HUES64 (cell line): ENCODE measurements at regions not wholly inside any gene's neighbourhood (a gene's known extent, or its start where the extent isn't known, plus 50 kb on each side); places are given as distances from the start of the nearest gene placed in this dataset.

Experiments
- H3K27ac ChIP-seq: 2 replicates; pipeline ENCODE4 v1.7.0; 2013; ENCODE audit warnings: low read depth, low read length, inconsistent platforms
- H3K27me3 ChIP-seq: 2 replicates; pipeline ENCODE4 v1.6.1; 2013; ENCODE audit warnings: mild to moderate bottlenecking, low read length; ENCODE audit not compliant: insufficient read depth
- H3K36me3 ChIP-seq: 2 replicates; pipeline ENCODE4 v1.6.1; 2013; ENCODE audit warnings: mild to moderate bottlenecking, low read length; ENCODE audit not compliant: insufficient read depth
- H3K4me1 ChIP-seq: 2 replicates; pipeline ENCODE4 v1.6.1; 2013; ENCODE audit warnings: mild to moderate bottlenecking, low read length, moderate library complexity; ENCODE audit not compliant: insufficient read depth
- H3K4me3 ChIP-seq: 2 replicates; pipeline ENCODE4 v1.5.1; 2013; ENCODE audit warnings: mild to moderate bottlenecking, low read length, moderate library complexity
- H3K9ac ChIP-seq: 2 replicates; pipeline ENCODE4 v1.6.1; 2013; ENCODE audit warnings: mild to moderate bottlenecking, low read depth, low read length
- H3K9me3 ChIP-seq: 2 replicates; pipeline ENCODE4 v1.6.1; 2013; ENCODE audit warnings: low read depth, low read length; ENCODE audit not compliant: insufficient read depth
- WGBS: fragments of 150-250, 120-280 bp; methylation state at CpG from one replicate; pipeline ENCODE4 v1.1.7; 2013; ENCODE audit warnings: missing lambda C conversion rate; 5-methylcytosine and 5-hydroxymethylcytosine counted together

- Histone ChIP-seq H3K4me3 (no peak overlapping the region), H3K9ac (no peak overlapping the region), H3K36me3 (no peaks in the 10 kb centered on the region), H3K27ac (no peak overlapping the region), H3K4me1 (no peaks in the 10 kb centered on the region), H3K27me3 (no peaks in the 10 kb centered on the region), H3K9me3 (peaks cover 22% of the 10 kb centered on the region)
- WGBS, result 91% methylated on average over 4 of the region's 4 CpGs
Measured at GRCh38 chr2:138428710-138429440, 72.7 kb upstream of the SPOPL start.

- H3K4me1 ChIP-seq, result no peaks in the 10 kb centered on the region
- no peak overlapping the region for H3K9ac ChIP-seq
- peaks cover 20% of the 10 kb centered on the region for H3K9me3 ChIP-seq
- no peak overlapping the region for H3K4me3 ChIP-seq
- H3K27me3 ChIP-seq, result no peaks in the 10 kb centered on the region
- no peak overlapping the region for H3K27ac ChIP-seq
- no peaks in the 10 kb centered on the region for H3K36me3 ChIP-seq
- 64% methylated on average over 3 of the region's 3 CpGs for WGBS
Measured at GRCh38 chr2:138430181-138430580, 71.4 kb upstream of the SPOPL start.

- no peaks in the 10 kb centered on the region for H3K4me1 ChIP-seq
- no peaks in the 10 kb centered on the region for H3K36me3 ChIP-seq
- no peaks in the 10 kb centered on the region for H3K9me3 ChIP-seq
- 90% methylated on average over 1 of the region's 2 CpGs for WGBS
- H3K4me3 ChIP-seq, result no peak overlapping the region
- H3K27ac ChIP-seq, result no peak overlapping the region
- no peak overlapping the region for H3K9ac ChIP-seq
- no peaks in the 10 kb centered on the region for H3K27me3 ChIP-seq
Measured at GRCh38 chr2:138432971-138433370, 68.6 kb upstream of the SPOPL start.

- no peak overlapping the region for H3K27ac ChIP-seq
- no peaks in the 10 kb centered on the region for H3K36me3 ChIP-seq
- no peak overlapping the region for H3K9ac ChIP-seq
- no peaks in the 10 kb centered on the region for H3K27me3 ChIP-seq
- H3K9me3 ChIP-seq, result no peaks in the 10 kb centered on the region
- 87% methylated on average over 8 of the region's 8 CpGs for WGBS
- H3K4me1 ChIP-seq, result no peaks in the 10 kb centered on the region
- no peak overlapping the region for H3K4me3 ChIP-seq
Measured at GRCh38 chr2:138433995-138434951, 67.3 kb upstream of the SPOPL start.

- Histone ChIP-seq H3K4me1 (no peaks in the 10 kb centered on the region), H3K9ac (no peak overlapping the region), H3K27ac (no peak overlapping the region), H3K4me3 (no peak overlapping the region), H3K27me3 (no peaks in the 10 kb centered on the region), H3K36me3 (no peaks in the 10 kb centered on the region), H3K9me3 (no peaks in the 10 kb centered on the region)
- 86% methylated on average over 1 of the region's 1 CpG for WGBS
Measured at GRCh38 chr2:138435701-138436100, 65.9 kb upstream of the SPOPL start.

- Histone ChIP-seq H3K9me3 (no peaks in the 10 kb centered on the region), H3K27ac (no peak overlapping the region), H3K4me1 (no peaks in the 10 kb centered on the region), H3K27me3 (no peaks in the 10 kb centered on the region), H3K36me3 (no peaks in the 10 kb centered on the region), H3K4me3 (no peak overlapping the region), H3K9ac (no peak overlapping the region)
- WGBS, result no CpG with 5 or more reads among the region's 2 CpGs
Measured at GRCh38 chr2:138439733-138440132, 61.8 kb upstream of the SPOPL start.

GRCh38 chr2:138440759-138441158, 60.8 kb upstream of the SPOPL start:
- no peaks in the 10 kb centered on the region for H3K36me3 ChIP-seq
- H3K9me3 ChIP-seq, result no peaks in the 10 kb centered on the region
- no peak overlapping the region for H3K27ac ChIP-seq
- no peak overlapping the region for H3K9ac ChIP-seq
- no peaks in the 10 kb centered on the region for H3K4me1 ChIP-seq
- WGBS, result 90% methylated on average over 1 of the region's 1 CpG
- H3K4me3 ChIP-seq, result no peak overlapping the region
- H3K27me3 ChIP-seq, result no peaks in the 10 kb centered on the region

GRCh38 chr2:138441916-138442315, 59.7 kb upstream of the SPOPL start:
- Histone ChIP-seq H3K27me3 (no peaks in the 10 kb centered on the region), H3K36me3 (no peaks in the 10 kb centered on the region), H3K4me1 (no peaks in the 10 kb centered on the region), H3K27ac (no peak overlapping the region), H3K9me3 (no peaks in the 10 kb centered on the region), H3K9ac (no peak overlapping the region), H3K4me3 (no peak overlapping the region)
- WGBS, result 86% methylated on average over 3 of the region's 3 CpGs

- WGBS, result 98% methylated on average over 3 of the region's 4 CpGs
Measured at GRCh38 chr2:138444411-138444810, 57.2 kb upstream of the SPOPL start.

GRCh38 chr2:138445227-138445626, 56.3 kb upstream of the SPOPL start:
- 100% methylated on average over 1 of the region's 1 CpG for WGBS
- H3K36me3 ChIP-seq, result no peaks in the 10 kb centered on the region
- H3K9me3 ChIP-seq, result no peaks in the 10 kb centered on the region
- no peaks in the 10 kb centered on the region; the same call in 1 of the 2 replicates for H3K4me1 ChIP-seq
- no peak overlapping the region for H3K9ac ChIP-seq
- H3K4me3 ChIP-seq, result no peak overlapping the region
- no peak overlapping the region for H3K27ac ChIP-seq
- H3K27me3 ChIP-seq, result no peaks in the 10 kb centered on the region

More at GRCh38 chr2:138444411-138444810, 57.2 kb upstream of the SPOPL start:
- H3K9me3 ChIP-seq, result no peaks in the 10 kb centered on the region
- no peak overlapping the region for H3K27ac ChIP-seq
- no peak overlapping the region for H3K4me3 ChIP-seq
- H3K36me3 ChIP-seq, result no peaks in the 10 kb centered on the region
- no peak overlapping the region for H3K9ac ChIP-seq
- no peaks in the 10 kb centered on the region for H3K27me3 ChIP-seq
- H3K4me1 ChIP-seq, result no peaks in the 10 kb centered on the region; the same call in 1 of the 2 replicates

GRCh38 chr2:138446043-138446442, 55.5 kb upstream of the SPOPL start:
- Histone ChIP-seq H3K36me3 (no peaks in the 10 kb centered on the region), H3K4me3 (no peak overlapping the region), H3K9me3 (no peaks in the 10 kb centered on the region), H3K27me3 (no peaks in the 10 kb centered on the region), H3K9ac (no peak overlapping the region), H3K27ac (no peak overlapping the region), H3K4me1 (no peaks in the 10 kb centered on the region; the same call in 1 of the 2 replicates)
- WGBS, result 98% methylated on average over 5 of the region's 5 CpGs
